ENCODE measurements at regions not wholly inside any gene's neighbourhood (a gene's known extent, or its start where the extent isn't known, plus 50 kb on each side); places are given as distances from the start of the nearest gene placed in this dataset.

DNA sequence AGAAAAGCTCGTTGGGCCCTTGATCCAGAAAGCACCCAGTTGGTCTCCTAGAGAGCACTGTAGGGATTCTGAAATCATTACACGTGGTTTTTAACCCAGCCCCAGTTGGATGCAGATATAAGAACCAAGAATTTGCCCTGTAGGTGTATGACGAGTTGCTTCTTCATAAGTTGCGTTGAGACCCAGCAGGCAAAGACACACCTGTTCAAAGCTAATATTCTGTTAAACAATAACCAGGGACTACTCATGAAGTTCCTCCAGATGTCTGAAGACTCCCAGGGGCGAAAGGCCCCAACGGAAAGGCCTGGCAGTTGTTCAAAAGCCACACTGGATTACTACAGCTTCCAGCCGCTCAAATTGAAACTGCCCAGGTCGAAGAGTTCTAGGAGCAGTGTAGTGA is 88.6 kb upstream of the HNRNPU start:
- Histone ChIP-seq H3K36me3 (ENCODE audit: insufficient read depth, low read length) (no peaks in the 10 kb centered on the region), H3K4me3 (ENCODE audit: low read length) (no peak overlapping the region), H3K9me3 (ENCODE audit: low read length) (no peaks in the 10 kb centered on the region), H4K20me1 (ENCODE audit: insufficient read depth) (no peaks in the 10 kb centered on the region), H3K4me2 (ENCODE audit: low read length) (no peak overlapping the region), H3K9me2 (ENCODE audit: insufficient read depth, low read length) (no peaks in the 10 kb centered on the region), H3K27me3 (ENCODE audit: insufficient read depth, low read depth, low read length) (no peaks in the 10 kb centered on the region), H3F3A (ENCODE audit: insufficient read depth, low read length, poor library complexity, severe bottlenecking) (no peaks in the 10 kb centered on the region), H3K9ac (ENCODE audit: low read length) (no peak overlapping the region), H3K79me2 (replicated peaks; ENCODE audit: insufficient read depth, low read length) (no peaks in the 10 kb centered on the region), H2AFZ (ENCODE audit: low read depth, low read length) (no peak overlapping the region), H3K27ac (ENCODE audit: low read length) (no peak overlapping the region)
- TF ChIP-seq TAF1 (IDR thresholded peaks at IDR 0.05; ENCODE audit: low read depth) (no peak), POLR2AphosphoS5 (IDR thresholded peaks at IDR 0.05) (no peak), RAD21 (conservative IDR thresholded peaks at IDR 0.05) (no peak), MXI1 (conservative IDR thresholded peaks at IDR 0.05; ENCODE audit: poor library complexity, severe bottlenecking) (no peak), EZH2 (IDR thresholded peaks at IDR 0.05; ENCODE audit: borderline replicate concordance, insufficient read depth, low read length, poor library complexity, severe bottlenecking) (no peak), EP300 (conservative IDR thresholded peaks at IDR 0.05; ENCODE audit: poor library complexity, severe bottlenecking) (no peak), SMC3 (conservative IDR thresholded peaks at IDR 0.05; ENCODE audit: poor library complexity) (no peak)
- TF ChIP-seq, protein P1, sequence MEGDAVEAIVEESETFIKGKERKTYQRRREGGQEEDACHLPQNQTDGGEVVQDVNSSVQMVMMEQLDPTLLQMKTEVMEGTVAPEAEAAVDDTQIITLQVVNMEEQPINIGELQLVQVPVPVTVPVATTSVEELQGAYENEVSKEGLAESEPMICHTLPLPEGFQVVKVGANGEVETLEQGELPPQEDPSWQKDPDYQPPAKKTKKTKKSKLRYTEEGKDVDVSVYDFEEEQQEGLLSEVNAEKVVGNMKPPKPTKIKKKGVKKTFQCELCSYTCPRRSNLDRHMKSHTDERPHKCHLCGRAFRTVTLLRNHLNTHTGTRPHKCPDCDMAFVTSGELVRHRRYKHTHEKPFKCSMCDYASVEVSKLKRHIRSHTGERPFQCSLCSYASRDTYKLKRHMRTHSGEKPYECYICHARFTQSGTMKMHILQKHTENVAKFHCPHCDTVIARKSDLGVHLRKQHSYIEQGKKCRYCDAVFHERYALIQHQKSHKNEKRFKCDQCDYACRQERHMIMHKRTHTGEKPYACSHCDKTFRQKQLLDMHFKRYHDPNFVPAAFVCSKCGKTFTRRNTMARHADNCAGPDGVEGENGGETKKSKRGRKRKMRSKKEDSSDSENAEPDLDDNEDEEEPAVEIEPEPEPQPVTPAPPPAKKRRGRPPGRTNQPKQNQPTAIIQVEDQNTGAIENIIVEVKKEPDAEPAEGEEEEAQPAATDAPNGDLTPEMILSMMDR (IDR thresholded peaks at IDR 0.05; ENCODE audit: poor library complexity, severe bottlenecking) = no peak
- TF ChIP-seq, protein P2, sequence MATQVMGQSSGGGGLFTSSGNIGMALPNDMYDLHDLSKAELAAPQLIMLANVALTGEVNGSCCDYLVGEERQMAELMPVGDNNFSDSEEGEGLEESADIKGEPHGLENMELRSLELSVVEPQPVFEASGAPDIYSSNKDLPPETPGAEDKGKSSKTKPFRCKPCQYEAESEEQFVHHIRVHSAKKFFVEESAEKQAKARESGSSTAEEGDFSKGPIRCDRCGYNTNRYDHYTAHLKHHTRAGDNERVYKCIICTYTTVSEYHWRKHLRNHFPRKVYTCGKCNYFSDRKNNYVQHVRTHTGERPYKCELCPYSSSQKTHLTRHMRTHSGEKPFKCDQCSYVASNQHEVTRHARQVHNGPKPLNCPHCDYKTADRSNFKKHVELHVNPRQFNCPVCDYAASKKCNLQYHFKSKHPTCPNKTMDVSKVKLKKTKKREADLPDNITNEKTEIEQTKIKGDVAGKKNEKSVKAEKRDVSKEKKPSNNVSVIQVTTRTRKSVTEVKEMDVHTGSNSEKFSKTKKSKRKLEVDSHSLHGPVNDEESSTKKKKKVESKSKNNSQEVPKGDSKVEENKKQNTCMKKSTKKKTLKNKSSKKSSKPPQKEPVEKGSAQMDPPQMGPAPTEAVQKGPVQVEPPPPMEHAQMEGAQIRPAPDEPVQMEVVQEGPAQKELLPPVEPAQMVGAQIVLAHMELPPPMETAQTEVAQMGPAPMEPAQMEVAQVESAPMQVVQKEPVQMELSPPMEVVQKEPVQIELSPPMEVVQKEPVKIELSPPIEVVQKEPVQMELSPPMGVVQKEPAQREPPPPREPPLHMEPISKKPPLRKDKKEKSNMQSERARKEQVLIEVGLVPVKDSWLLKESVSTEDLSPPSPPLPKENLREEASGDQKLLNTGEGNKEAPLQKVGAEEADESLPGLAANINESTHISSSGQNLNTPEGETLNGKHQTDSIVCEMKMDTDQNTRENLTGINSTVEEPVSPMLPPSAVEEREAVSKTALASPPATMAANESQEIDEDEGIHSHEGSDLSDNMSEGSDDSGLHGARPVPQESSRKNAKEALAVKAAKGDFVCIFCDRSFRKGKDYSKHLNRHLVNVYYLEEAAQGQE (IDR thresholded peaks at IDR 0.05; ENCODE audit: borderline replicate concordance) = no peak

DNA sequence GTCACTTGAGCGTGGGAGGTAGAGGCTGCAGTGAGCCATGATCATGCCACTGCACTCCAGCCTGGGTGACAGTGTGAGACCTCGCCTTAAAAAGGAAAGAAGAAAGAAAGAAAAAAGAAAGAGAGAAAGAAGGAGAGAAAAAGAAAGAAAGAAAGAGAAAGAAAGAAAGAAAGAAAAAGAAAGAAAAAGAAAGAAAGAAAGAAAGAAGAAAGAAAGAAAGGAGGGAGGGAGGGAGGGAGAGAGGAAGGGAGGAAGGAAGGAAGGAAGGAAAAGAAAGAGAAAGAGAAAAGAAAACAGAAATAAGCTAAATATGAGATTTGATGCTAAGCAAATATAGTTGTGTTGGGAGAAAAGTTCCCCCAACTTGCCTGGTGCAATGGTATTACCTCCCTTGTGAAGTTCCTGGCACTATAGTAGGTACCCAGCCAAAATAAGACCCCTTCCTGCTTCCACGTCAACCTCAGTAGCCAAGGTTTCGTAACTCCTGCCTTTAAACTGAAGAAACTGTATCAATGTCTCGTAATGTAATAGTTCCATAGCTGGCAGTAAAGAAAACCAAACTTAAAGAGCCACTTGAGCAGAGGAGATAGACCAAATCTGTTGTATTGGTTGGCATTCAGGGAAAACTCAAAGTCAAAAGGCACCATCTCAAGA is 88.1 kb upstream of the HNRNPU start:
- H2AFZ ChIP-seq (ENCODE audit: low read depth, low read length) = no peak overlapping the region
- no peak overlapping the region for H3K4me2 ChIP-seq (ENCODE audit: low read length)
- no peaks in the 10 kb centered on the region for H3K36me3 ChIP-seq (ENCODE audit: insufficient read depth, low read length)
- no peak overlapping the region for H3K27ac ChIP-seq (ENCODE audit: low read length)
- no peaks in the 10 kb centered on the region for H4K20me1 ChIP-seq (ENCODE audit: insufficient read depth)
- H3K9ac ChIP-seq (ENCODE audit: low read length) = no peak overlapping the region
- no peaks in the 10 kb centered on the region for H3K27me3 ChIP-seq (ENCODE audit: insufficient read depth, low read depth, low read length)
- H3K4me3 ChIP-seq (ENCODE audit: low read length) = no peak overlapping the region
- TF ChIP-seq EZH2 (IDR thresholded peaks at IDR 0.05; ENCODE audit: borderline replicate concordance, insufficient read depth, low read length, poor library complexity, severe bottlenecking) (no peak), RAD21 (conservative IDR thresholded peaks at IDR 0.05) (no peak), EP300 (conservative IDR thresholded peaks at IDR 0.05; ENCODE audit: poor library complexity, severe bottlenecking) (no peak), MXI1 (conservative IDR thresholded peaks at IDR 0.05; ENCODE audit: poor library complexity, severe bottlenecking) (no peak), SMC3 (conservative IDR thresholded peaks at IDR 0.05; ENCODE audit: poor library complexity) (no peak), POLR2AphosphoS5 (IDR thresholded peaks at IDR 0.05) (no peak), TAF1 (IDR thresholded peaks at IDR 0.05; ENCODE audit: low read depth) (no peak)
- TF ChIP-seq, protein P1 (IDR thresholded peaks at IDR 0.05; ENCODE audit: poor library complexity, severe bottlenecking) = no peak
- TF ChIP-seq, protein P2 (IDR thresholded peaks at IDR 0.05; ENCODE audit: borderline replicate concordance) = no peak
- no peaks in the 10 kb centered on the region for H3K79me2 ChIP-seq (replicated peaks; ENCODE audit: insufficient read depth, low read length)
- H3K9me2 ChIP-seq (ENCODE audit: insufficient read depth, low read length) = no peaks in the 10 kb centered on the region
- no peaks in the 10 kb centered on the region for H3F3A ChIP-seq (ENCODE audit: insufficient read depth, low read length, poor library complexity, severe bottlenecking)
- no peaks in the 10 kb centered on the region for H3K9me3 ChIP-seq (ENCODE audit: low read length)

All from neural cell (in vitro differentiated cells).